GM21619 (cell line): ENCODE measurements at regions not wholly inside any gene's neighbourhood (a gene's known extent, or its start where the extent isn't known, plus 50 kb on each side); places are given as distances from the start of the nearest gene placed in this dataset.
"Not testable (repeated sequence)": the region's sequence is repeated elsewhere in the genome, so short reads cannot be mapped to it uniquely, and the experiment has no call there.

ENCODE experiments used
- ATAC-seq: cut with Tn5 transposase; IDR thresholded peaks from one replicate; pipeline ENCODE4 v1.9.1; 2021; ENCODE audit not compliant: unreplicated experiment

DNA sequence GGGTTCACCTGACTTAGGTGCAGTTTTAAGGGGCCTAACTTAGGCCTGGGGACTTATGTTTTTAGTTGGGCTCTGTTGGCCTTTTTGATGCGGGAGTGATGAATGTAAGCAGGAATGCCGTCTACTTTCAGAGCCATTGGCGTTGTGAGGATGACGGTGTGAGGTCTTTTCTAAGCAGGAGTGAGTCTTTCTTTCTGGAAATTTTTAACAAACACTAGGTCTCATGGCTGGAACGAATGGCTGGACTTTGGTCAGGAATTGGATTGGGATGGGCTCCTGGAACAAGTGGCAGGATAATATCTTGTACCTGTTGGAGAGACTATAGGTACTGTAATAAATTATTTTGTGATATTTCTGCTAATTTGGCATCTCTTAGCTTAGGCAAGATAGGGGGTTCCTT is 163.9 kb upstream of the CCZ1B start:
- not testable (repeated sequence) for ATAC-seq

GRCh38 chr7:6990426-6991152 is 164.5 kb upstream of the CCZ1B start:
- not testable (repeated sequence) for ATAC-seq

GRCh38 chr7:6991169-6991611 is 165.1 kb upstream of the CCZ1B start:
- ATAC-seq = not testable (repeated sequence)

DNA sequence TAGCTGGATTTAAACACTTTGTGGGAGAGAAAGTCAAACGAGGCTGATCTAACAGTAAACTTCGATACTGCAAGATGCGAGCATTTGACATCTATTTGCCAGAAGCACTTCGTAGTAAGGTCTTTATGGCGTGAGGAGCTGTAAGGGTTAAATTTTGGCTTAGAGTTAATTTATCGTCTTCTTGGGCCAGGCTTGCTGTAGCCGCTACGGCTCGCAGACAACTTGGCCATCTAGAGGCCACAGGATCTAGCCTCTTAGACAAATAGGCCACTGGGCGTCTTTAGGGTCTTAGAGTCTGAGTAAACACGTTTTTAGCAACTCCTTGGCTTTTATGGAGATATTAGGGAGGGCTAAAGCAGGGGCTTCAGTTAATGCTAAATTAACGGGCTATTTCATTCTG is 165.6 kb upstream of the CCZ1B start:
- ATAC-seq = not testable (repeated sequence)

DNA sequence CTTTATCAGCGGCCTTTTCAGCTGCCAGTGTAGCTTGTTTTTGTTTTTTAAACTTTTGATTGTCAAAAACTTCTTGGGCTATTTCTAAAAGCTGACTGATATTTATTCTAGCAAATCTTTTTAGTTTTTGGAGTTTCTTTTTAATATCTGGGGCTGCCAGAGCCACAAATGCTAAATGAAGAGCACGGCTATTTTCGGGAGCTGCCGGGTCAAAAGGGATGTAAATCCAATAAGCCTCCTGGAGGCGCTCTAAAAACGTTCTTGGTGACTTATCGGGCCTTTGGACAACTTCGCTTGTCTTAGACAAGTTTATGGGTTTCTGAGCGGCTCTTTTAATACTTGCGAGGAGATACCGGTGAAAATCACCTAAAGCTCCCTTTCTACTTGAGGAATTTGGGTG is 166.1 kb upstream of the CCZ1B start:
- not testable (repeated sequence) for ATAC-seq

DNA sequence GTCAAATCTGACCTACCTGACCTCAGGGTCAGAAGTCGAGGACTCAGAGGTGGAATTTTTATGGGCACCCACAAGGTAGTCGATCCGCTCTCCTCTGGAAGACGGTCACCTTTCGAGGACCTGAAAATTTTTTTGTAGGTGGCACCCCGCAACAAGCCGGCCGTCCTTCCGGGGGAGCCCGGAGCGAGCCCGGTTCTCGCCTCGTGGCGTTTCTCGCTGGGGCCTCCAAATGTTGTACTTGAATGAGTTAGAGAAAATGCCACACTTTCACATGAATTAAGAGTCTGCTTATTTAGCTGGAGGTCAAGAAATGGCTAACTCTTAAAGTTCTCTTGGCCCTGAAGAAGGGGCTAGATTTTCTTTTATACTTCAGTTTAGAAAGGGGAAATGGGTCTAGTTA is 169.0 kb upstream of the CCZ1B start:
- not testable (repeated sequence) for ATAC-seq

- not testable (repeated sequence) for ATAC-seq
These were observed 169.6 kb upstream of the CCZ1B start for GRCh38 chr7:6995493-6996289.

GRCh38 chr7:6999067-6999666 is 173.1 kb upstream of the CCZ1B start:
- ATAC-seq = not testable (repeated sequence)

DNA sequence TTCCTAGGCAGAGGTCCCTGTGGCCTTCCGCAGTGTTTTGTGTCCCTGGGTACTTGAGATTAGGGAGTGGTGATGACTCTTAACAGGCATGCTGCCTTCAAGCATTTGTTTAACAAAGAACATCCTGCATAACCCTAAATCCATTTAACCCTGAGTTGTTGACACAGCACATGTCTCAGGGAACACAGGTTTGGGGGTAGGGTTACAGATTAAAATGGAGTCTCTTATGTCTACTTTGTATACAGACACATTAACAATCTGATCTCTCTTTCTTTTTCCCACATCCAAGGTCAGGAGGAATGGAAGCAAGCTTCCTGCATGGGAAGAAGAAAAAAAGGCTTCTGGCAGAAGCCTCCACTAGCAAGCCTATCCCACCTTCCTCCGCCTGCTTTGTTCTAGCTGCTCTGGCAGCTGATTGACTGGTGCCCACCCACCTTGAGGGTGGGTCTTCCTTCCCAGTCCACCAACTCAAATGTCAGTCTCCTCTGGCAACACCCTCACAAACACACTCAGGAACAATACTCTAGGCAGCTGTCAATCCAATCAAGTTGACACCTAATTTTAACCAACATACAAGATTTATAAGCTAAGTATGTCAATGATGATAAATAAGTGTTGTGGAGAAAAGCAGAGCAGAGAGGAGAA is 176.5 kb upstream of the CCZ1B start:
- ATAC-seq = no peak

- no peak for ATAC-seq
These were observed 177.0 kb upstream of the C1GALT1 start for GRCh38 chr7:7005303-7005702.

- not testable (repeated sequence) for ATAC-seq
These were observed 176.4 kb upstream of the C1GALT1 start for GRCh38 chr7:7005949-7006348.

- ATAC-seq = not testable (repeated sequence)
These were observed 171.1 kb upstream of the C1GALT1 start for GRCh38 chr7:7011241-7011640.

- ATAC-seq = not testable (repeated sequence)
These were observed 170.6 kb upstream of the C1GALT1 start for GRCh38 chr7:7011751-7012150.

DNA sequence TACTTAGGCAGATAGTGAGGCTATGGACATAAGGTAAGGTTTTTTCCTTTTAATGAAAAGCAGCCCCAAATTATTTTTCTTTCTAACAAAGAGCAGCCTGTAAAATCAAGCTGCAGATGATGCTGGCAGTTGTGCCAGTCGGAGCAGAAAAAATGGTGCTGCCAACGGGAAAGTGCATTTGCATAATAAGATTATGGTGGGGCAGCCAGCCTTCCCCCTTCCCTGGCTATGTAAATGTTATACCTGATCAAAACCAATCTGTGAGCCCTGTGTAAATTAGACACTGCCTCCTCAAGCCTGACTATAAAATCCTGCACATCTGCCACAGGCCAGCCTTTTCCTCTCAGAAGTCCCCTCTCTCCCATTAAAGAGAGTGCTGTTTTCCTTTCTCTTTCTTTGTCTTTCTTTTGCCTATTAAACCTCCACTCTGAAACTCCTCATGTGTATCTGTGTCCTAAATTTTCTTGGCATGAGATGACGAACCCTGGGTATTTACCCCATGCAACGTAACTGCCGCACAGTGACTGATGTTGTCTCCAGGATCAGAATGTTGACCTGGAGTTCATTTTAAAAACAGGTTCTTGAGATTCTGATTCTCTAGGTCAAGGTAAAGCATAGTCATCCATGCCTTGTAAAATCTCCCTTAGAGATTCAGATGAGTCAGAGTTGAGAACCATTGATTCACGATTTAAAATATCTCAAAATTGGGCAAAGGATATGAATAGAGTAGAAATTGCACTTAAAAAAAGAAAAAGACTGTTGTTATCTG is 167.3 kb upstream of the C1GALT1 start:
- no peak for ATAC-seq

DNA sequence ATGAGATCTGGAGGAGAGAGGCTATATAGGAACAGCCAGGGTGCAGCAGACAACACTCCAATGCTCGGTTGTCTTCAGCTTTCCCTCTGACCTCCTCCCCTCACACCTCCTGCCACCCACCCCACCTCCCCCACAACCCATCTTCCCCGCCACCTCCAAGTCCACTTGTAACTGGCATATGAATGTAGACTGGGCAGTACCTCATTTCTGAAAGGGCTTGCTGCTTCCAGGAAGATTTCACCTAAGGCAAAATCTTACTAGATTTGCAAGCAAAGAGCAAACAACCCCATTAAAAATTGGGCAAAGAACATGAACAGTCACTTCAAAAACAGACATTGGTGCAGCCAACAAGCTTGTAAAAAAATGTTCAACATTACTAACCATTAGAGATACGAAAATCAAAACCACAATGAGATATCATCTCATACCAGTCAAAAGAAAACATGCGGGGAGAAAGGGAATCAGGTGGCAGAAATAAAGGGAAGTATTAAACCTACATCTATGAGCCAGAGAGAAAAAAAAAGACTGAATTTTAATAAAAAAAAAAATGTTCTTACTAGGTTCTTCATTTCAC is 164.6 kb upstream of the C1GALT1 start:
- ATAC-seq = no peak

- ATAC-seq = no peak
These were observed 164.1 kb upstream of the C1GALT1 start for GRCh38 chr7:7018290-7018689.

DNA sequence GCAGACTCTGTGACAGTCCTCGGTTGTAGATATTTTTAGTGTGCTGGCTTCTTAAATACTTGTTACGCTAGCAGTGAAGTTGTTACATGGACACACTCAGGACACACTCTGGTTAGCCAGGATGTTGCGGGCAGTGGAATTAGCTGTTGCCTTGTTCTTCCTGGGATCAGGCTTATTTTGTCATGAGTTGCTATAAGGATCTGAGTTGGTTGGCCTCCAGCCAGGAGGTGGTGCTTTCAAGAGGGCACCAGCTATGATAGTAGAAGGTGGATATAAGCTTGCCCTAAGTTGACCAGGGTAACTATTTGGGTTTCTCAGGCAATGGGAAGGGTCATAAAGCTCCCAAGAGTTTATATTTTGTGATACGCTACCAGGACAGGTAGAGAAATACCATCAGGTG is 150.1 kb upstream of the C1GALT1 start:
- no peak for ATAC-seq

- no peak for ATAC-seq
These were observed 146.5 kb upstream of the C1GALT1 start for GRCh38 chr7:7035851-7036250.

DNA sequence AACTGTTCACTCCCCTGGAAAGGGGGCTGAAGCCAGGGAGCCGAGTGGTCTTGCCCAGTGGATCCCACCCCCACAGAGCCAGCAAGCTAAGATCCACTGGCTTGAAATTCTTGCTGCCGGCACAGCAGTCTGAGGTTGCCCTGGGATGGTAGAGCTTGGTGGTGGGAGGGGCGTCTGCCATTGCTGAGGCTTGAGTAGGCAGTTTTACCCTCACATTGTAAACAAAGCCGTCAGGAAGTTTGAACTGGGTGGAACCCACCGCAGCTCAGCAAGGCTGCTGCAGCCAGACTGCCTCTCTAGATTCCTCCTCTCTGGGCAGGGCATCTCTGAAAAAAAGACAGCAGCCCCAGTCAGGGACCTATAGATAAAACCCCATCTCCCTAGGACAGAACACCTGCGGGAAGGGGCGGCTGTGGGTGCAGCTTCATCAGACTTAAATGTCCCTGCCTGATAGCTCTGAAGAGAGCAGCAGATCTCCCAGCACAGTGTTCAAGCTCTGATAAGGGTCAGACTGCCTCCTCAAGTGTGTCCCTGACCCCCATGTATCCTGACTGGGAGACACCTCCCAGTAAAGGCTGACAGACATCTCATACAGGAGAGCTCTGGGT is 140.0 kb upstream of the C1GALT1 start:
- not testable (repeated sequence) for ATAC-seq

DNA sequence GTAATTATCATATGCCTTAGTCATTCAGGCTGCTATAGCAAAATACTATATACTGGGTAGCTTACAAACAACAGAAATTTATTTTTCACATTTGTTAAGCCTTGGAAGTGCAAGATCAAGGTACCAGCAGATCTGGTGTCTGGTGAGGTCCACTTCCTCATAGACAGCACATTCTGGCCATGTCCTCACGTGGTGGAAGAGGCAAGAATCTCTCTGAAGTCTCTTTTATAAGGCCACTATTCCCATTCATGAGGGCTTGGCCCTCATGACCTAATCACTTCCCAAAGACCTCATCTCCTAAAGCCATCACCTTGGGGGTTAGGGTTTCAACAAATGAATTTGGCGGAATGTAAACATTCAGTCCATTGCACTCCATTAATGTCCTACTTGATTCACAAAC is 137.5 kb upstream of the C1GALT1 start:
- ATAC-seq = no peak
